Osteoblast (primary cell): ENCODE measurements at regions not wholly inside any gene's neighbourhood (a gene's known extent, or its start where the extent isn't known, plus 50 kb on each side); places are given as distances from the start of the nearest gene placed in this dataset.
"Not testable (repeated sequence)": the region's sequence is repeated elsewhere in the genome, so short reads cannot be mapped to it uniquely, and the experiment has no call there.

Experiments used
- DNase-seq: peaks from one replicate; pipeline ENCODE4 v3.0.0; 2011; ENCODE audit warnings: low spot score, mixed read lengths; ENCODE audit not compliant: insufficient read length; ENCODE audit errors: missing footprints
- H2AFZ ChIP-seq: 2 replicates; pipeline ENCODE4 v1.6.0; 2011; ENCODE audit warnings: mild to moderate bottlenecking, low read length
- H3K27ac ChIP-seq: 2 replicates; pipeline ENCODE4 v1.5.1; 2011; ENCODE audit warnings: mild to moderate bottlenecking, low read depth, low read length, moderate library complexity
- H3K27me3 ChIP-seq: 2 replicates; pipeline ENCODE4 v1.6.0; 2012; ENCODE audit warnings: mild to moderate bottlenecking, control low read depth, inconsistent platforms, low read length, moderate library complexity; ENCODE audit not compliant: insufficient read depth
- H3K36me3 ChIP-seq: 2 replicates; pipeline ENCODE4 v1.5.1; 2011; ENCODE audit warnings: mild to moderate bottlenecking, low read length, control low read depth, moderate library complexity; ENCODE audit not compliant: insufficient read depth
- H3K4me1 ChIP-seq: 2 replicates; pipeline ENCODE4 v1.5.1; 2011; ENCODE audit warnings: mild to moderate bottlenecking, low read length, control low read depth, moderate library complexity; ENCODE audit not compliant: insufficient read depth
- H3K4me2 ChIP-seq: 2 replicates; pipeline ENCODE4 v1.6.0; 2011; ENCODE audit warnings: mild to moderate bottlenecking, low read length; ENCODE audit not compliant: insufficient read depth
- H3K4me3 ChIP-seq: fragments of 200-600 bp; sonication (generic); 3 replicates; pipeline ENCODE4 v1.5.1; 2012; ENCODE audit warnings: mild to moderate bottlenecking, low read length, inconsistent platforms; ENCODE audit not compliant: insufficient read depth
- H3K79me2 ChIP-seq: 2 replicates; pipeline ENCODE4 v1.6.0; 2012; ENCODE audit warnings: mild to moderate bottlenecking, low read length, control low read depth, inconsistent platforms; ENCODE audit not compliant: insufficient read depth
- H3K9me3 ChIP-seq: 2 replicates; pipeline ENCODE4 v1.5.1; 2011; ENCODE audit warnings: low read depth, low read length, control low read depth
- H4K20me1 ChIP-seq: 2 replicates; pipeline ENCODE4 v1.6.0; 2012; ENCODE audit warnings: mild to moderate bottlenecking, low read length, control low read depth; ENCODE audit not compliant: insufficient read depth
- CTCF ChIP-seq: IDR thresholded peaks from 2 replicates; pipeline ENCODE4 v1.5.1; 2011; ENCODE audit warnings: mild to moderate bottlenecking, low read depth, low read length, moderate library complexity; ENCODE audit errors: extremely low read depth

DNA sequence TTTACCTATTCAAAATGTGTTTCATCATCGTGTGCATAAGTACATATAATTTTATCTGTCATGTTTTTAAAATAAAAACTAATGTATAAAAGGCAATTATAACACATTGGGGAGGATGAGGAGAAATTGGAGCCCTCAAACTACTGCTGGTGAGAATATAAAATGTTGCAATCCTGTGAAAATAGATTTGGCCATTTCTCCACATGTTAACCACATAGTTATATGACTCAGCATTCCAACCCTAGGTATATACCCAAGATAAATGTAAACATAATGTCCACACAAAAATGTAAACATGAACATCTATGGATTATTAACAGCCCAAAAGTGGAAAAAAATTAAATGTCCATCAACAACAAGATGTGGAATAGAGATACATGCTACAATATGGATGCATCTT lies 928.0 kb upstream of the FAT3 start:
- TF ChIP-seq CTCF, result no peak
- no peaks in the 10 kb centered on the region for H3K79me2 ChIP-seq
- no peak overlapping the region for H3K27ac ChIP-seq
- no peaks in the 10 kb centered on the region for H3K27me3 ChIP-seq
- H3K36me3 ChIP-seq, result no peaks in the 10 kb centered on the region
- no peak for DNase-seq
- H3K4me1 ChIP-seq, result no peaks in the 10 kb centered on the region
- H2AFZ ChIP-seq, result no peak overlapping the region
- H3K4me3 ChIP-seq, result no peak overlapping the region
- no peaks in the 10 kb centered on the region for H3K9me3 ChIP-seq
- no peaks in the 10 kb centered on the region for H4K20me1 ChIP-seq
- no peak overlapping the region for H3K4me2 ChIP-seq

- Histone ChIP-seq H4K20me1 (no peaks in the 10 kb centered on the region), H3K4me1 (no peaks in the 10 kb centered on the region), H2AFZ (no peak overlapping the region), H3K27ac (no peak overlapping the region), H3K79me2 (no peaks in the 10 kb centered on the region), H3K9me3 (no peaks in the 10 kb centered on the region), H3K4me3 (no peak overlapping the region), H3K36me3 (no peaks in the 10 kb centered on the region), H3K27me3 (no peaks in the 10 kb centered on the region), H3K4me2 (no peak overlapping the region)
- no peak for DNase-seq
- TF ChIP-seq CTCF, result no peak
Observed at GRCh38 chr11:91295591-91295990, 929.0 kb upstream of the FAT3 start.

GRCh38 chr11:91293119-91293518 lies 931.5 kb upstream of the FAT3 start:
- Histone ChIP-seq H3K4me3 (no peak overlapping the region), H4K20me1 (no peaks in the 10 kb centered on the region), H3K27me3 (no peaks in the 10 kb centered on the region), H3K27ac (no peak overlapping the region), H2AFZ (no peak overlapping the region), H3K79me2 (no peaks in the 10 kb centered on the region), H3K4me2 (no peak overlapping the region), H3K36me3 (no peaks in the 10 kb centered on the region), H3K4me1 (no peaks in the 10 kb centered on the region), H3K9me3 (no peaks in the 10 kb centered on the region)
- DNase-seq, result no peak
- no peak for TF ChIP-seq CTCF

- no peaks in the 10 kb centered on the region for H3K4me1 ChIP-seq
- no peak overlapping the region for H3K4me2 ChIP-seq
- H3K27ac ChIP-seq, result no peak overlapping the region
- no peak overlapping the region for H3K4me3 ChIP-seq
- no peak for TF ChIP-seq CTCF
- no peaks in the 10 kb centered on the region for H3K79me2 ChIP-seq
- no peak overlapping the region for H2AFZ ChIP-seq
- H3K27me3 ChIP-seq, result no peaks in the 10 kb centered on the region
- H4K20me1 ChIP-seq, result no peaks in the 10 kb centered on the region
- no peaks in the 10 kb centered on the region for H3K9me3 ChIP-seq
- no peak for DNase-seq
- H3K36me3 ChIP-seq, result no peaks in the 10 kb centered on the region
Observed at GRCh38 chr11:91272089-91272488, 952.5 kb upstream of the FAT3 start.

DNA sequence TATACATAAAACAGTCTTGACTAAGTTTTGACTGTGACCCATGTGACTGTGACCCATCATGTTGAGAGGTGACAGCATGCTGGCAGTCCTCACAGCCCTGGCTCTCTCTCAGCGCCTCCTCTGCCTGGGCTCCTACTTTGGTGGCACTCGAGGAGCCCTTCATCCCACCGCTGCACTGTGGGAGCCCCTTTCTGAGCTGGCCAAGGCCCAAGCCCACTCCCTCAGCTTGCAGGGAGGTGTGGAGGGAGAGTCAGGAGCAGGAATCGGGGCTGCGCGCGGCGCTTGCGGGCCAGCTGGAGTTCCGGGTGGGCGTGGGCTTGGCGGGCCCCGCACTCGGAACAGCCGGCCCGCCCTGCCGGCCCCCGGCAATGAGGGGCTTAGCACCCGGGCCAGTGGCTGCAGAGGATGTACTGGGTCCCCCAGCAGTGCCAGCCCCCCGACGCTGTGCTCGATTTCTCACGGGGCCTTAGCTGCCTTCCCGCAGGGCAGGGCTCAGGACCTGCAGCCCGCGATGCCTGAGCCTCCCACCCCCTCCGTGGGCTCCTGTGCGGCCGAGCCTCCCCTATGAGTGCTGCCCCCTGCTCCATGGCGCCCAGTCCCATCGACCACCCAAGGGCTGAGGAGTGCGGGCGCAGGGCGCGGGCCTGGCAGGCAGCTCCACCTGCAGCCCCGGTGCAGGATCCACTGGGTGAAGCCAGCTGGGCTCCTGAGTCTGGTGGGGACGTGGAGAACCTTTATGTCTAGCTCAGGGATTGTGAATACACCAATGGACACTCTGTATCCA lies 955.9 kb upstream of the FAT3 start:
- H3K27ac ChIP-seq, H3K4me2 ChIP-seq, H3K4me3 ChIP-seq, H3K36me3 ChIP-seq, H3K9me3 ChIP-seq, H4K20me1 ChIP-seq, DNase-seq, H3K4me1 ChIP-seq, H2AFZ ChIP-seq, H3K79me2 ChIP-seq, H3K27me3 ChIP-seq: not testable (repeated sequence)
